ENCODE measurements at regions not wholly inside any gene's neighbourhood (a gene's known extent, or its start where the extent isn't known, plus 50 kb on each side); places are given as distances from the start of the nearest gene placed in this dataset.

DNA sequence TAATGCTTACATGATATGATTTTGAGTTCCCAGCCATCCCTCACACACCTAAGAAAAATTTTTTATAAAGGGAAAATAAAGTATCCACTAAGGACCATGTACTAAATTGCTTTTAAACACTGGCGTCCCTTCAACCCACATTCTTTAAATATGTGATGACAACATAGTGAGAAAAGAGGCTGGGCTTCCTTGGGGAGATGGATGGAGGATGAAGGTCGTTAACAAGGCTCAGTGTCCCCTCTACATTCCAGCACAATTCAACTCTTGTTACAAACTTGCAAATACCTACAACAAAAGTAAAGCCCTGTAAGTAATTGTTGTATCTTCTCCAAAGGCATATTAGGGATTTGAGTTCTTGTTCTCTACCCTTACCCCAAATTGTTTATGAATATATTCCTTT lies 87.2 kb upstream of the SLC4A7 start:
- ATAC-seq: no peak
- H4K20me1 ChIP-seq (ENCODE audit: insufficient read depth): no peaks in the 10 kb centered on the region
- no peak overlapping the region for H2AFZ ChIP-seq (ENCODE audit: low read depth, low read length, poor library complexity, severe bottlenecking)
- DNase-seq (ENCODE audit: low read depth, low spot score): no peak
- ChIA-PET CTCF (no interaction called here), POLR2A (no interaction called here), RAD21 (ENCODE audit: low non-redundant PET in 1 of 2, low total read pairs in 2 of 2, uncharacterized antibody in 2 of 2, unreplicated experiment in 2 of 2) (no interaction called here)
- no peaks in the 10 kb centered on the region for H3K9me2 ChIP-seq (ENCODE audit: insufficient read depth)
- H3K9ac ChIP-seq (ENCODE audit: low read length): no peak overlapping the region
- no peaks in the 10 kb centered on the region for H3K27me3 ChIP-seq (ENCODE audit: insufficient read depth, low read length)
- no peak overlapping the region for H3K4me3 ChIP-seq (replicated peaks in 1 of 2; ENCODE audit: low read depth in 1 of 2, low read length in 2 of 2)
- no TSS peak for BruUV-seq (replicated peaks)
- no peaks in the 10 kb centered on the region for H3K4me1 ChIP-seq (ENCODE audit: control insufficient read depth in 1 of 2, insufficient read depth in 2 of 2, low read length in 2 of 2)
- H3K9me3 ChIP-seq (ENCODE audit: control insufficient read depth in 1 of 2, insufficient read depth in 1 of 2, low read depth in 1 of 2, low read length in 2 of 2): no peaks in the 10 kb centered on the region
- no peaks in the 10 kb centered on the region for H3K36me3 ChIP-seq (ENCODE audit: control insufficient read depth in 1 of 2, insufficient read depth in 2 of 2, low read length in 2 of 2)
- no peak for TF ChIP-seq EZH2phosphoT487 (IDR thresholded peaks at IDR 0.05; ENCODE audit: borderline replicate concordance)
- TF ChIP-seq ELF1 (IDR thresholded peaks at IDR 0.05; ENCODE audit: borderline replicate concordance, low read depth): no peak
- no peak for TF ChIP-seq POLR2AphosphoS5 (IDR thresholded peaks at IDR 0.05; ENCODE audit: low read depth, low read length)
- TF ChIP-seq, protein P1, sequence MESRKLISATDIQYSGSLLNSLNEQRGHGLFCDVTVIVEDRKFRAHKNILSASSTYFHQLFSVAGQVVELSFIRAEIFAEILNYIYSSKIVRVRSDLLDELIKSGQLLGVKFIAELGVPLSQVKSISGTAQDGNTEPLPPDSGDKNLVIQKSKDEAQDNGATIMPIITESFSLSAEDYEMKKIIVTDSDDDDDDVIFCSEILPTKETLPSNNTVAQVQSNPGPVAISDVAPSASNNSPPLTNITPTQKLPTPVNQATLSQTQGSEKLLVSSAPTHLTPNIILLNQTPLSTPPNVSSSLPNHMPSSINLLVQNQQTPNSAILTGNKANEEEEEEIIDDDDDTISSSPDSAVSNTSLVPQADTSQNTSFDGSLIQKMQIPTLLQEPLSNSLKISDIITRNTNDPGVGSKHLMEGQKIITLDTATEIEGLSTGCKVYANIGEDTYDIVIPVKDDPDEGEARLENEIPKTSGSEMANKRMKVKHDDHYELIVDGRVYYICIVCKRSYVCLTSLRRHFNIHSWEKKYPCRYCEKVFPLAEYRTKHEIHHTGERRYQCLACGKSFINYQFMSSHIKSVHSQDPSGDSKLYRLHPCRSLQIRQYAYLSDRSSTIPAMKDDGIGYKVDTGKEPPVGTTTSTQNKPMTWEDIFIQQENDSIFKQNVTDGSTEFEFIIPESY (IDR thresholded peaks at IDR 0.05; ENCODE audit: extremely low read depth, insufficient replicate concordance, low read length): no peak
- TF ChIP-seq ZFX (IDR thresholded peaks at IDR 0.05): no peak
- no peak for TF ChIP-seq TCF7L2 (IDR thresholded peaks at IDR 0.05; ENCODE audit: borderline replicate concordance, extremely low read depth, insufficient read depth, insufficient read length)
- no peak for TF ChIP-seq POLR2A (IDR thresholded peaks at IDR 0.05; ENCODE audit: borderline replicate concordance, extremely low read depth, insufficient read depth, insufficient read length)
- no peak for TF ChIP-seq SRF (IDR thresholded peaks at IDR 0.05; ENCODE audit: low read depth)
- TF ChIP-seq SP1 (IDR thresholded peaks at IDR 0.05; ENCODE audit: low read depth): no peak
- TF ChIP-seq, protein P2, sequence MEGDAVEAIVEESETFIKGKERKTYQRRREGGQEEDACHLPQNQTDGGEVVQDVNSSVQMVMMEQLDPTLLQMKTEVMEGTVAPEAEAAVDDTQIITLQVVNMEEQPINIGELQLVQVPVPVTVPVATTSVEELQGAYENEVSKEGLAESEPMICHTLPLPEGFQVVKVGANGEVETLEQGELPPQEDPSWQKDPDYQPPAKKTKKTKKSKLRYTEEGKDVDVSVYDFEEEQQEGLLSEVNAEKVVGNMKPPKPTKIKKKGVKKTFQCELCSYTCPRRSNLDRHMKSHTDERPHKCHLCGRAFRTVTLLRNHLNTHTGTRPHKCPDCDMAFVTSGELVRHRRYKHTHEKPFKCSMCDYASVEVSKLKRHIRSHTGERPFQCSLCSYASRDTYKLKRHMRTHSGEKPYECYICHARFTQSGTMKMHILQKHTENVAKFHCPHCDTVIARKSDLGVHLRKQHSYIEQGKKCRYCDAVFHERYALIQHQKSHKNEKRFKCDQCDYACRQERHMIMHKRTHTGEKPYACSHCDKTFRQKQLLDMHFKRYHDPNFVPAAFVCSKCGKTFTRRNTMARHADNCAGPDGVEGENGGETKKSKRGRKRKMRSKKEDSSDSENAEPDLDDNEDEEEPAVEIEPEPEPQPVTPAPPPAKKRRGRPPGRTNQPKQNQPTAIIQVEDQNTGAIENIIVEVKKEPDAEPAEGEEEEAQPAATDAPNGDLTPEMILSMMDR (IDR thresholded peaks at IDR 0.05 in 2 of 3, conservative IDR thresholded peaks at IDR 0.05 in 1 of 3; ENCODE audit: borderline replicate concordance in 1 of 3, insufficient read depth in 1 of 3, low read depth in 2 of 3, low read length in 2 of 3): no peak
- TF ChIP-seq FOSL1 (IDR thresholded peaks at IDR 0.05; ENCODE audit: low read depth): no peak
- no peak for TF ChIP-seq EZH2 (IDR thresholded peaks at IDR 0.05)
- TF ChIP-seq, protein P3, sequence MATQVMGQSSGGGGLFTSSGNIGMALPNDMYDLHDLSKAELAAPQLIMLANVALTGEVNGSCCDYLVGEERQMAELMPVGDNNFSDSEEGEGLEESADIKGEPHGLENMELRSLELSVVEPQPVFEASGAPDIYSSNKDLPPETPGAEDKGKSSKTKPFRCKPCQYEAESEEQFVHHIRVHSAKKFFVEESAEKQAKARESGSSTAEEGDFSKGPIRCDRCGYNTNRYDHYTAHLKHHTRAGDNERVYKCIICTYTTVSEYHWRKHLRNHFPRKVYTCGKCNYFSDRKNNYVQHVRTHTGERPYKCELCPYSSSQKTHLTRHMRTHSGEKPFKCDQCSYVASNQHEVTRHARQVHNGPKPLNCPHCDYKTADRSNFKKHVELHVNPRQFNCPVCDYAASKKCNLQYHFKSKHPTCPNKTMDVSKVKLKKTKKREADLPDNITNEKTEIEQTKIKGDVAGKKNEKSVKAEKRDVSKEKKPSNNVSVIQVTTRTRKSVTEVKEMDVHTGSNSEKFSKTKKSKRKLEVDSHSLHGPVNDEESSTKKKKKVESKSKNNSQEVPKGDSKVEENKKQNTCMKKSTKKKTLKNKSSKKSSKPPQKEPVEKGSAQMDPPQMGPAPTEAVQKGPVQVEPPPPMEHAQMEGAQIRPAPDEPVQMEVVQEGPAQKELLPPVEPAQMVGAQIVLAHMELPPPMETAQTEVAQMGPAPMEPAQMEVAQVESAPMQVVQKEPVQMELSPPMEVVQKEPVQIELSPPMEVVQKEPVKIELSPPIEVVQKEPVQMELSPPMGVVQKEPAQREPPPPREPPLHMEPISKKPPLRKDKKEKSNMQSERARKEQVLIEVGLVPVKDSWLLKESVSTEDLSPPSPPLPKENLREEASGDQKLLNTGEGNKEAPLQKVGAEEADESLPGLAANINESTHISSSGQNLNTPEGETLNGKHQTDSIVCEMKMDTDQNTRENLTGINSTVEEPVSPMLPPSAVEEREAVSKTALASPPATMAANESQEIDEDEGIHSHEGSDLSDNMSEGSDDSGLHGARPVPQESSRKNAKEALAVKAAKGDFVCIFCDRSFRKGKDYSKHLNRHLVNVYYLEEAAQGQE (IDR thresholded peaks at IDR 0.05; ENCODE audit: low read depth): no peak
- TF ChIP-seq, protein P4, sequence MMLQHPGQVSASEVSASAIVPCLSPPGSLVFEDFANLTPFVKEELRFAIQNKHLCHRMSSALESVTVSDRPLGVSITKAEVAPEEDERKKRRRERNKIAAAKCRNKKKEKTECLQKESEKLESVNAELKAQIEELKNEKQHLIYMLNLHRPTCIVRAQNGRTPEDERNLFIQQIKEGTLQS (IDR thresholded peaks at IDR 0.05): no peak
- intact Hi-C loops (cut with micrococcal nuclease): no loop called here
- H3K27ac ChIP-seq (ENCODE audit: low read depth, low read length): no peak overlapping the region
- H3K79me2 ChIP-seq (ENCODE audit: insufficient read depth, low read length): no peaks in the 10 kb centered on the region
- H3K4me2 ChIP-seq (ENCODE audit: low read length): no peak overlapping the region
